HepG2 (cell line): ENCODE measurements at regions not wholly inside any gene's neighbourhood (a gene's known extent, or its start where the extent isn't known, plus 50 kb on each side); places are given as distances from the start of the nearest gene placed in this dataset.

Experiments
- AGO2 ChIP-seq: fragments of 200-400 bp; formaldehyde crosslinking; optimal IDR thresholded peaks from 2 replicates; pipeline ENCODE3; 2017; ENCODE audit warnings: mild to moderate bottlenecking, low read depth, low read length, moderate library complexity
- ARID2 ChIP-seq: sonication (generic); formaldehyde crosslinking; IDR thresholded peaks from 2 replicates; pipeline ENCODE4 v1.8.1; 2022; ENCODE audit warnings: mild to moderate bottlenecking, missing genetic modification reagents, borderline replicate concordance
- HES4 ChIP-seq: sonication (generic); formaldehyde crosslinking; IDR thresholded peaks from 2 replicates; pipeline ENCODE4 v1.9.0; 2021; ENCODE audit warnings: mild to moderate bottlenecking, missing genetic modification reagents, borderline replicate concordance
- KLF12 ChIP-seq: sonication (generic); formaldehyde crosslinking; IDR thresholded peaks from 2 replicates; pipeline ENCODE4 v1.4.0; 2020; ENCODE audit warnings: missing genetic modification reagents, borderline replicate concordance
- MBNL3 ChIP-seq: fragments of 250-450 bp; sonication (Bioruptor Pico); conservative IDR thresholded peaks from 2 replicates; pipeline ENCODE4 v1.8.0; 2022; ENCODE audit warnings: mild to moderate bottlenecking, inconsistent platforms
- MEF2D ChIP-seq: sonication (generic); formaldehyde crosslinking; IDR thresholded peaks from 2 replicates; pipeline ENCODE4 v1.5.1; 2020; ENCODE audit warnings: mild to moderate bottlenecking, missing genetic modification reagents
- PAX8 ChIP-seq: sonication (generic); formaldehyde crosslinking; IDR thresholded peaks from 2 replicates; pipeline ENCODE4 v1.8.0; 2022; ENCODE audit warnings: mild to moderate bottlenecking, missing genetic modification reagents, borderline replicate concordance
- PPARG ChIP-seq: conservative IDR thresholded peaks from 2 replicates; pipeline ENCODE4 v1.6.1; 2016; ENCODE audit warnings: missing biosample characterization, missing genetic modification reagents
- RARG ChIP-seq: sonication (generic); formaldehyde crosslinking; IDR thresholded peaks from 2 replicates; pipeline ENCODE4 v1.4.0; 2020; ENCODE audit warnings: low read depth, mild to moderate bottlenecking, missing genetic modification reagents
- SNAI1 ChIP-seq: sonication (generic); formaldehyde crosslinking; IDR thresholded peaks from 2 replicates; pipeline ENCODE4 v1.5.0; 2020; ENCODE audit warnings: mild to moderate bottlenecking, missing genetic modification reagents, borderline replicate concordance
- SNRNP70 ChIP-seq: fragments of 200-400 bp; formaldehyde crosslinking; IDR thresholded peaks from 2 replicates; pipeline ENCODE4 v1.6.1; 2017; ENCODE audit warnings: mild to moderate bottlenecking, low read depth, low read length, moderate library complexity
- TBL1XR1 ChIP-seq: fragments of 150-350 bp; IDR thresholded peaks from 2 replicates; pipeline ENCODE4 v1.6.1; 2014; ENCODE audit warnings: borderline replicate concordance, low read length; ENCODE audit not compliant: partially characterized antibody
- ZFAT ChIP-seq: sonication (generic); formaldehyde crosslinking; conservative IDR thresholded peaks from 2 replicates; pipeline ENCODE4 v1.8.1; 2023; ENCODE audit warnings: missing genetic modification reagents, inconsistent platforms
- ZKSCAN1 ChIP-seq: fragments of 150-350 bp; IDR thresholded peaks from 2 replicates; pipeline ENCODE4 v1.6.1; 2014; ENCODE audit warnings: low read length
- ZNF10 ChIP-seq: sonication (generic); formaldehyde crosslinking; IDR thresholded peaks from 2 replicates; pipeline ENCODE4 v1.4.0; 2020; ENCODE audit warnings: mild to moderate bottlenecking, low read depth, missing genetic modification reagents, borderline replicate concordance
- ZNF205 ChIP-seq: IDR thresholded peaks from 2 replicates; pipeline ENCODE4 v1.6.1; 2018; ENCODE audit warnings: missing biosample characterization, missing genetic modification reagents
- ZNF256 ChIP-seq: sonication (generic); formaldehyde crosslinking; conservative IDR thresholded peaks from 2 replicates; pipeline ENCODE4 v1.4.0; 2020; ENCODE audit warnings: missing genetic modification reagents
- ZNF282 ChIP-seq: fragments of 450-650 bp; IDR thresholded peaks from 2 replicates; pipeline ENCODE4 v1.6.1; 2018; ENCODE audit not compliant: partially characterized antibody
- ZNF34 ChIP-seq: sonication (generic); formaldehyde crosslinking; IDR thresholded peaks from 2 replicates; pipeline ENCODE4 v1.4.0; 2020; ENCODE audit warnings: mild to moderate bottlenecking, missing genetic modification reagents, borderline replicate concordance
- ZNF598 ChIP-seq: sonication (generic); formaldehyde crosslinking; IDR thresholded peaks from 2 replicates; pipeline ENCODE4 v1.5.1; 2020; ENCODE audit warnings: mild to moderate bottlenecking, missing genetic modification reagents, borderline replicate concordance
- ZNF781 ChIP-seq: sonication (generic); formaldehyde crosslinking; IDR thresholded peaks from 2 replicates; pipeline ENCODE4 v1.5.1; 2020; ENCODE audit warnings: borderline replicate concordance, mild to moderate bottlenecking, missing genetic modification reagents; ENCODE audit errors: not compliant biosample characterization
- TF ChIP-seq, protein P1 (sequence below): sonication (generic); formaldehyde crosslinking; IDR thresholded peaks from 2 replicates; pipeline ENCODE4 v1.4.0; 2020; ENCODE audit warnings: missing genetic modification reagents
- TF ChIP-seq, protein P2 (sequence below): sonication (generic); formaldehyde crosslinking; IDR thresholded peaks from 2 replicates; pipeline ENCODE4 v1.8.0; 2022; ENCODE audit warnings: low read depth, missing genetic modification reagents

DNA sequence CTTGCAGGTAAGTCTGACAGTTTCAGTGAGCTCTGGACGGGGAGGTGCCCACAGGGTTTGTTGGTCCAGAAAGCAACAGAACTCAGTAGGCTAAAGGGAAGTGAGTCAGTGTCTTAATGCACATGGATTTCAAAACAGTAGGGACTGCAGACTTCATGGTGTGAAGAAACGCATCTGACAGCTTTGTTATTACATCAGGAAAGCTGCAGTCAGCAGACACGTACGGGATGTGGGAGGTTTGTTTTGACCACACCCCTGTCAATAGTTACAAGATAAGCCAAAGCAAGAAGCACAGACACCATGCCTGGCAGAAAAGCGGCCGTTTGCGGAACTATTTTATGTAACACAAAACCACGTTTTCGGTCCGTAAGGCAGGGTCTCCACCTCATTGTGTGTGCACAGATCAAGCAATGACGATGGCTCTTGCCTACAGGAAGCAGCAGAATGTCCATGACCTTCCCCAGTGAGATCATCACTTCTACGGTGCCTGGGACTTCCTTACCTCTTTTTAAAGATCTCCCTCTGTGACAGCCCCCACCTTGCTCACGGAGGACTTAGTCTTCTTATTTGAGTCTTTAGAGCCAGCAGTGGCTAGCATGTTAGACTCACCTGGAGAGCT is 58.2 kb upstream of the FTH1 start (continued):
- TF ChIP-seq, protein P1, sequence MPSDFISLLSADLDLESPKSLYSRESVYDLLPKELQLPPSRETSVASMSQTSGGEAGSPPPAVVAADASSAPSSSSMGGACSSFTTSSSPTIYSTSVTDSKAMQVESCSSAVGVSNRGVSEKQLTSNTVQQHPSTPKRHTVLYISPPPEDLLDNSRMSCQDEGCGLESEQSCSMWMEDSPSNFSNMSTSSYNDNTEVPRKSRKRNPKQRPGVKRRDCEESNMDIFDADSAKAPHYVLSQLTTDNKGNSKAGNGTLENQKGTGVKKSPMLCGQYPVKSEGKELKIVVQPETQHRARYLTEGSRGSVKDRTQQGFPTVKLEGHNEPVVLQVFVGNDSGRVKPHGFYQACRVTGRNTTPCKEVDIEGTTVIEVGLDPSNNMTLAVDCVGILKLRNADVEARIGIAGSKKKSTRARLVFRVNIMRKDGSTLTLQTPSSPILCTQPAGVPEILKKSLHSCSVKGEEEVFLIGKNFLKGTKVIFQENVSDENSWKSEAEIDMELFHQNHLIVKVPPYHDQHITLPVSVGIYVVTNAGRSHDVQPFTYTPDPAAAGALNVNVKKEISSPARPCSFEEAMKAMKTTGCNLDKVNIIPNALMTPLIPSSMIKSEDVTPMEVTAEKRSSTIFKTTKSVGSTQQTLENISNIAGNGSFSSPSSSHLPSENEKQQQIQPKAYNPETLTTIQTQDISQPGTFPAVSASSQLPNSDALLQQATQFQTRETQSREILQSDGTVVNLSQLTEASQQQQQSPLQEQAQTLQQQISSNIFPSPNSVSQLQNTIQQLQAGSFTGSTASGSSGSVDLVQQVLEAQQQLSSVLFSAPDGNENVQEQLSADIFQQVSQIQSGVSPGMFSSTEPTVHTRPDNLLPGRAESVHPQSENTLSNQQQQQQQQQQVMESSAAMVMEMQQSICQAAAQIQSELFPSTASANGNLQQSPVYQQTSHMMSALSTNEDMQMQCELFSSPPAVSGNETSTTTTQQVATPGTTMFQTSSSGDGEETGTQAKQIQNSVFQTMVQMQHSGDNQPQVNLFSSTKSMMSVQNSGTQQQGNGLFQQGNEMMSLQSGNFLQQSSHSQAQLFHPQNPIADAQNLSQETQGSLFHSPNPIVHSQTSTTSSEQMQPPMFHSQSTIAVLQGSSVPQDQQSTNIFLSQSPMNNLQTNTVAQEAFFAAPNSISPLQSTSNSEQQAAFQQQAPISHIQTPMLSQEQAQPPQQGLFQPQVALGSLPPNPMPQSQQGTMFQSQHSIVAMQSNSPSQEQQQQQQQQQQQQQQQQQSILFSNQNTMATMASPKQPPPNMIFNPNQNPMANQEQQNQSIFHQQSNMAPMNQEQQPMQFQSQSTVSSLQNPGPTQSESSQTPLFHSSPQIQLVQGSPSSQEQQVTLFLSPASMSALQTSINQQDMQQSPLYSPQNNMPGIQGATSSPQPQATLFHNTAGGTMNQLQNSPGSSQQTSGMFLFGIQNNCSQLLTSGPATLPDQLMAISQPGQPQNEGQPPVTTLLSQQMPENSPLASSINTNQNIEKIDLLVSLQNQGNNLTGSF = no peak
- TF ChIP-seq RARG (CRISPR knock-in tag) (no peak), ZNF205 (CRISPR knock-in tag) (0 out of 2 replicates have a peak, but pooled peaks have one; percentile 30), ZNF781 (CRISPR knock-in tag) (no peak), KLF12 (CRISPR knock-in tag) (peak; percentile 78; the same call in 1 of the 2 replicates), ZFAT (CRISPR knock-in tag) (no peak), AGO2 (no peak), MBNL3 (no peak), ZNF256 (no peak), ARID2 (CRISPR knock-in tag) (no peak), ZNF282 (no peak), ZNF10 (CRISPR knock-in tag) (no peak), MEF2D (CRISPR knock-in tag) (no peak; the same call in 1 of the 2 replicates), TBL1XR1 (peak; percentile 82), HES4 (CRISPR knock-in tag) (no peak), PAX8 (CRISPR knock-in tag) (no peak), ZKSCAN1 (no peak), ZNF34 (CRISPR knock-in tag) (no peak), SNAI1 (CRISPR knock-in tag) (no peak), SNRNP70 (no peak), PPARG (CRISPR knock-in tag) (peak; percentile 97), ZNF598 (CRISPR knock-in tag) (no peak)
- TF ChIP-seq, protein P2, sequence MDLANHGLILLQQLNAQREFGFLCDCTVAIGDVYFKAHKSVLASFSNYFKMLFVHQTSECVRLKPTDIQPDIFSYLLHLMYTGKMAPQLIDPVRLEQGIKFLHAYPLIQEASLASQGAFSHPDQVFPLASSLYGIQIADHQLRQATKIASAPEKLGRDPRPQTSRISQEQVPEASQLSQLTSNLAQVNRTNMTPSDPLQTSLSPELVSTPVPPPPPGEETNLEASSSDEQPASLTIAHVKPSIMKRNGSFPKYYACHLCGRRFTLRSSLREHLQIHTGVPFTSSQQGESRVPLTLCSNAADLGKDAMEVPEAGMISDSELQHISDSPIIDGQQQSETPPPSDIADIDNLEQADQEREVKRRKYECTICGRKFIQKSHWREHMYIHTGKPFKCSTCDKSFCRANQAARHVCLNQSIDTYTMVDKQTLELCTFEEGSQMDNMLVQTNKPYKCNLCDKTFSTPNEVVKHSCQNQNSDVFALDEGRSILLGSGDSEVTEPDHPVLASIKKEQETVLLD (CRISPR knock-in tag) = no peak
